Sigmoid colon (tissue), 4 donors: ENCODE measurements at regions not wholly inside any gene's neighbourhood (a gene's known extent, or its start where the extent isn't known, plus 50 kb on each side); places are given as distances from the start of the nearest gene placed in this dataset.

ENCODE experiments used
- POLR2A ChIP-seq, 2 donors: fragments of 450-650 bp; IDR thresholded peaks; one replicate each; pipeline ENCODE4 v1.6.1; 2016; ENCODE audit warnings: antibody characterized with exemption in 2 of 2, mild to moderate bottlenecking in 2 of 2, moderate library complexity in 2 of 2
- POLR2AphosphoS5 ChIP-seq, 4 donors: sonication (generic); formaldehyde crosslinking; IDR thresholded peaks; one replicate each; pipeline ENCODE4 v1.6.1; 2017; ENCODE audit warnings: antibody characterized with exemption in 4 of 4
- TF ChIP-seq, protein P1 (sequence below), 4 experiments: fragments of 450-650 bp in 3 of 4; fragments of 200-600 bp in 1 of 4; IDR thresholded peaks; one replicate each; pipeline ENCODE4 v1.5.1; 2016 to 2019; ENCODE audit warnings: antibody characterized with exemption in 4 of 4, mild to moderate bottlenecking in 3 of 4, moderate library complexity in 2 of 4

- TF ChIP-seq POLR2A (IDR thresholded peaks at IDR 0.05) (no peak), POLR2AphosphoS5 (IDR thresholded peaks at IDR 0.05) (no peak)
- TF ChIP-seq, protein P1, sequence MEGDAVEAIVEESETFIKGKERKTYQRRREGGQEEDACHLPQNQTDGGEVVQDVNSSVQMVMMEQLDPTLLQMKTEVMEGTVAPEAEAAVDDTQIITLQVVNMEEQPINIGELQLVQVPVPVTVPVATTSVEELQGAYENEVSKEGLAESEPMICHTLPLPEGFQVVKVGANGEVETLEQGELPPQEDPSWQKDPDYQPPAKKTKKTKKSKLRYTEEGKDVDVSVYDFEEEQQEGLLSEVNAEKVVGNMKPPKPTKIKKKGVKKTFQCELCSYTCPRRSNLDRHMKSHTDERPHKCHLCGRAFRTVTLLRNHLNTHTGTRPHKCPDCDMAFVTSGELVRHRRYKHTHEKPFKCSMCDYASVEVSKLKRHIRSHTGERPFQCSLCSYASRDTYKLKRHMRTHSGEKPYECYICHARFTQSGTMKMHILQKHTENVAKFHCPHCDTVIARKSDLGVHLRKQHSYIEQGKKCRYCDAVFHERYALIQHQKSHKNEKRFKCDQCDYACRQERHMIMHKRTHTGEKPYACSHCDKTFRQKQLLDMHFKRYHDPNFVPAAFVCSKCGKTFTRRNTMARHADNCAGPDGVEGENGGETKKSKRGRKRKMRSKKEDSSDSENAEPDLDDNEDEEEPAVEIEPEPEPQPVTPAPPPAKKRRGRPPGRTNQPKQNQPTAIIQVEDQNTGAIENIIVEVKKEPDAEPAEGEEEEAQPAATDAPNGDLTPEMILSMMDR (IDR thresholded peaks at IDR 0.05), result no peak
Measured at GRCh38 chr15:97153356-97153965, 807.0 kb upstream of the ARRDC4 start.
